SK-N-SH (cell line): ENCODE measurements at regions not wholly inside any gene's neighbourhood (a gene's known extent, or its start where the extent isn't known, plus 50 kb on each side); places are given as distances from the start of the nearest gene placed in this dataset.
"Not testable (repeated sequence)": the region's sequence is repeated elsewhere in the genome, so short reads cannot be mapped to it uniquely, and the experiment has no call there.

Experiments
- CTCF ChIA-PET: fragments of 300-600, 350-600 bp; formaldehyde crosslinking; extraction: SDS; loops from one replicate; lab custom pipeline; 2021; lab: Yijun Ruan, JAX
- POLR2A ChIA-PET: fragments of 350-600 bp; sonication (Branson Sonifier 250); formaldehyde crosslinking; extraction: SDS; loops from one replicate; lab custom pipeline; 2020; ENCODE audit warnings: antibody characterized with exemption, inconsistent platforms; lab: Yijun Ruan, JAX
- DNase-seq: peaks from one replicate; pipeline ENCODE4 v3.0.0; 2012
- H2AFZ ChIP-seq: fragments of 200-600 bp; sonication (generic); 2 replicates; pipeline ENCODE4 v1.8.1; 2016; ENCODE audit warnings: antibody characterized with exemption, mild to moderate bottlenecking, low read depth
- H3F3A ChIP-seq: fragments of 200-600 bp; sonication (generic); replicated peaks from 2 replicates; pipeline ENCODE3; 2016; ENCODE audit warnings: antibody characterized with exemption, mild to moderate bottlenecking; ENCODE audit not compliant: insufficient read depth
- H3K27ac ChIP-seq, 2 experiments: fragments of 200-500 bp in 1 of 2; fragments of 200-600 bp in 1 of 2; sonication (Bioruptor generic) in 1 of 2; sonication (generic), shearing (Covaris generic) in 1 of 2; 2 replicates each; pipeline versions ENCODE4 v1.5.1 to v1.6.1; 2014 to 2016; ENCODE audit warnings: low read depth in 2 of 2, inconsistent platforms in 1 of 2, low read length in 1 of 2, mild to moderate bottlenecking in 1 of 2, mixed read lengths in 1 of 2
- H3K27me3 ChIP-seq: fragments of 200-600 bp; sonication (generic), shearing (Covaris generic); 2 replicates; pipeline ENCODE4 v1.6.1; 2016; ENCODE audit warnings: mixed run types; ENCODE audit not compliant: insufficient read depth
- H3K36me3 ChIP-seq, 2 experiments: fragments of 200-500 bp in 1 of 2; fragments of 200-600 bp in 1 of 2; sonication (Bioruptor generic) in 1 of 2; sonication (generic) in 1 of 2; replicated peaks in 1 of 2; 2 replicates each; pipeline versions ENCODE3 to v1.5.1; 2014 to 2016; ENCODE audit warnings: low read length in 1 of 2, mild to moderate bottlenecking in 1 of 2; ENCODE audit not compliant: insufficient read depth in 2 of 2, control insufficient read depth in 1 of 2
- H3K4me1 ChIP-seq, 2 experiments: fragments of 200-500 bp in 1 of 2; fragments of 200-600 bp in 1 of 2; sonication (Bioruptor generic) in 1 of 2; sonication (generic), shearing (Covaris generic) in 1 of 2; 2 replicates each; pipeline versions ENCODE4 v1.5.1 to v1.6.1; 2014 to 2016; ENCODE audit warnings: low read depth in 1 of 2, low read length in 1 of 2, mixed run types in 1 of 2; ENCODE audit not compliant: insufficient read depth in 2 of 2, control insufficient read depth in 1 of 2
- H3K4me2 ChIP-seq: fragments of 200-600 bp; sonication (generic), shearing (Covaris generic); 2 replicates; pipeline ENCODE4 v1.6.1; 2017; ENCODE audit warnings: mixed run types
- H3K4me3 ChIP-seq, 2 experiments: fragments of 200-500 bp in 1 of 2; fragments of 200-600 bp in 1 of 2; sonication (Bioruptor generic) in 1 of 2; sonication (generic), shearing (Covaris generic) in 1 of 2; 2 replicates each; pipeline versions ENCODE4 v1.5.1 to v1.8.1; 2014 to 2016; ENCODE audit warnings: low read depth in 2 of 2, inconsistent platforms in 1 of 2, low read length in 1 of 2, mild to moderate bottlenecking in 1 of 2, mixed read lengths in 1 of 2, moderate library complexity in 1 of 2
- H3K79me2 ChIP-seq: fragments of 200-600 bp; sonication (generic); 2 replicates; pipeline ENCODE4 v1.8.1; 2017; ENCODE audit warnings: mild to moderate bottlenecking; ENCODE audit not compliant: insufficient read depth
- H3K9ac ChIP-seq: fragments of 200-600 bp; sonication (generic); 2 replicates; pipeline ENCODE4 v1.6.1; 2017; ENCODE audit warnings: mixed run types
- H3K9me2 ChIP-seq: fragments of 200-600 bp; sonication (generic); 2 replicates; pipeline ENCODE4 v1.6.1; 2017; ENCODE audit warnings: mixed run types
- H3K9me3 ChIP-seq: fragments of 200-600 bp; sonication (generic); 2 replicates; pipeline ENCODE4 v1.6.1; 2017; ENCODE audit warnings: mixed run types, mild to moderate bottlenecking, moderate library complexity
- H4K20me1 ChIP-seq: fragments of 200-600 bp; sonication (generic); 2 replicates; pipeline ENCODE4 v1.6.1; 2017; ENCODE audit warnings: mild to moderate bottlenecking, mixed run types; ENCODE audit not compliant: insufficient read depth
- CHD2 ChIP-seq: fragments of 150-350 bp; IDR thresholded peaks from 2 replicates; pipeline ENCODE4 v1.6.1; 2018; ENCODE audit warnings: low read length; ENCODE audit not compliant: partially characterized antibody
- EP300 ChIP-seq, 2 experiments: IDR thresholded peaks; 2 replicates each; pipeline versions ENCODE4 v1.4.0 to v1.6.1; 2012; ENCODE audit warnings: borderline replicate concordance in 1 of 2, low read depth in 1 of 2, low read length in 1 of 2
- EZH2phosphoT487 ChIP-seq: fragments of 200-600 bp; sonication (generic); IDR thresholded peaks from 2 replicates; pipeline ENCODE4 v1.6.1; 2017; ENCODE audit warnings: low read depth, mixed run types, mild to moderate bottlenecking, antibody characterized with exemption, moderate library complexity, borderline replicate concordance
- FOSL2 ChIP-seq: IDR thresholded peaks from 2 replicates; pipeline ENCODE4 v1.4.0; 2012; ENCODE audit warnings: low read depth, mild to moderate bottlenecking, moderate library complexity, borderline replicate concordance
- FOXJ3 ChIP-seq: sonication (generic); formaldehyde crosslinking; IDR thresholded peaks from 2 replicates; pipeline ENCODE4 v1.5.1; 2020; ENCODE audit warnings: mild to moderate bottlenecking, missing genetic modification reagents
- JUND ChIP-seq: IDR thresholded peaks from 2 replicates; pipeline ENCODE4 v1.4.0; 2012
- MEF2A ChIP-seq: IDR thresholded peaks from 2 replicates; pipeline ENCODE4 v1.4.0; 2012; ENCODE audit warnings: low read depth, borderline replicate concordance
- MXI1 ChIP-seq: IDR thresholded peaks from 2 replicates; pipeline ENCODE4 v1.6.1; 2012; ENCODE audit warnings: mild to moderate bottlenecking, low read depth, low read length, improper control_type of control experiment
- NFIC ChIP-seq: IDR thresholded peaks from 2 replicates; pipeline ENCODE4 v1.4.0; 2012; ENCODE audit warnings: borderline replicate concordance
- RCOR1 ChIP-seq: fragments of 150-350 bp; IDR thresholded peaks from 2 replicates; pipeline ENCODE4 v1.6.1; 2017; ENCODE audit warnings: antibody characterized with exemption, low read length
- SIN3A ChIP-seq: IDR thresholded peaks from 2 replicates; pipeline ENCODE4 v1.6.1; 2012; ENCODE audit warnings: low read depth, mild to moderate bottlenecking, low read length, moderate library complexity, borderline replicate concordance
- SMC3 ChIP-seq: IDR thresholded peaks from 2 replicates; pipeline ENCODE4 v1.6.1; 2012; ENCODE audit warnings: low read depth, low read length, improper control_type of control experiment
- TAF1 ChIP-seq: IDR thresholded peaks from 2 replicates; pipeline ENCODE4 v1.6.1; 2012; ENCODE audit warnings: low read depth, mild to moderate bottlenecking, low read length, moderate library complexity, borderline replicate concordance
- TCF12 ChIP-seq: IDR thresholded peaks from 2 replicates; pipeline ENCODE4 v1.4.0; 2012
- TEAD4 ChIP-seq: IDR thresholded peaks from 2 replicates; pipeline ENCODE4 v1.4.0; 2012; ENCODE audit warnings: mild to moderate bottlenecking, borderline replicate concordance; ENCODE audit not compliant: insufficient read depth
- USF2 ChIP-seq: fragments of 150-350 bp; IDR thresholded peaks from 2 replicates; pipeline ENCODE4 v1.6.1; 2017; ENCODE audit warnings: antibody characterized with exemption, low read length, low read depth, borderline replicate concordance
- YY1 ChIP-seq: IDR thresholded peaks from 2 replicates; pipeline ENCODE4 v1.4.0; 2012; ENCODE audit warnings: low read depth, mild to moderate bottlenecking
- ZBTB33 ChIP-seq: IDR thresholded peaks from 2 replicates; pipeline ENCODE4 v1.4.0; 2012; ENCODE audit warnings: low read depth, borderline replicate concordance
- WGBS: methylation state at CpG from one replicate; pipeline ENCODE4 v1.1.6; 2017; ENCODE audit warnings: low lambda C conversion rate; 5-methylcytosine and 5-hydroxymethylcytosine counted together

GRCh38 chr6:126210398-126211075 lies 129.4 kb upstream of the CENPW start:
- Histone ChIP-seq H3K27me3 (no peaks in the 10 kb centered on the region), H4K20me1 (no peaks in the 10 kb centered on the region), H2AFZ (no peak overlapping the region), H3K27ac (no peak overlapping the region), H3F3A (peaks cover 4% of the 10 kb centered on the region), H3K9me3 (no peaks in the 10 kb centered on the region), H3K79me2 (no peaks in the 10 kb centered on the region), H3K4me1 (no peaks in the 10 kb centered on the region), H3K9ac (no peak overlapping the region), H3K4me2 (no peak overlapping the region), H3K4me3 (0 out of 4 replicates have a peak overlapping the region, but pooled peaks of 1 of the 2 experiments have one; percentile 3), H3K9me2 (no peaks in the 10 kb centered on the region), H3K36me3 (no peaks in the 10 kb centered on the region)
- WGBS: 29% methylated on average over 3 of the region's 3 CpGs
- no peak for DNase-seq
- TF ChIP-seq TEAD4 (0 out of 2 replicates have a peak, but pooled peaks have one; percentile 15), EP300 (IDR thresholded peaks at IDR 0.05; ENCODE audit: borderline replicate concordance in 1 of 2, low read depth in 1 of 2, low read length in 1 of 2) (peak in 1 of 2 experiments; percentile 38; a peak in 1 of 4 replicates), TCF12 (0 out of 2 replicates have a peak, but pooled peaks have one; percentile 24), JUND (peak; percentile 35; the same call in 1 of the 2 replicates), TAF1 (no peak), CHD2 (no peak), FOSL2 (peak; percentile 49; the same call in 1 of the 2 replicates)
- CTCF ChIA-PET: interaction anchor here (0.7 to 1.5 kb wide), 2 partner anchors 12 to 34 kb away, joined by 3 to 4 read pairs; no protein-coding TSS in a partner anchor
- POLR2A ChIA-PET: interaction anchor here (0.6 kb wide), 2 partner anchors 18 to 160 kb away, joined by 3 read pairs; no protein-coding TSS in a partner anchor

- POLR2A ChIA-PET: no interaction called here
- Histone ChIP-seq H3K27me3 (no peaks in the 10 kb centered on the region), H3K9ac (no peak overlapping the region), H3K79me2 (no peaks in the 10 kb centered on the region), H3K4me2 (no peak overlapping the region), H3K36me3 (no peaks in the 10 kb centered on the region), H3K4me3 (no peak overlapping the region), H3K9me2 (no peaks in the 10 kb centered on the region), H3K9me3 (no peaks in the 10 kb centered on the region), H2AFZ (no peak overlapping the region), H3F3A (no peaks in the 10 kb centered on the region), H3K27ac (no peak overlapping the region), H4K20me1 (no peaks in the 10 kb centered on the region), H3K4me1 (no peaks in the 10 kb centered on the region)
- TF ChIP-seq MEF2A (no peak), CHD2 (no peak), EP300 (IDR thresholded peaks at IDR 0.05; ENCODE audit: borderline replicate concordance in 1 of 2, low read depth in 1 of 2, low read length in 1 of 2) (no peak), MXI1 (no peak), JUND (no peak), NFIC (no peak), SMC3 (no peak), FOXJ3 (CRISPR knock-in tag) (no peak), RCOR1 (no peak), USF2 (no peak), YY1 (no peak), TCF12 (no peak), SIN3A (no peak), EZH2phosphoT487 (no peak), ZBTB33 (no peak)
- CTCF ChIA-PET: no interaction called here
- 93% methylated on average over 2 of the region's 3 CpGs for WGBS
- DNase-seq: no peak
These were observed 122.4 kb upstream of the CENPW start for GRCh38 chr6:126217497-126217896.

- H3K9me3 ChIP-seq, H3K79me2 ChIP-seq, H3K4me3 ChIP-seq, H2AFZ ChIP-seq, H3K9ac ChIP-seq, H3K4me1 ChIP-seq, POLR2A ChIA-PET, H3F3A ChIP-seq, H3K27me3 ChIP-seq, DNase-seq, CTCF ChIA-PET, H3K9me2 ChIP-seq, H4K20me1 ChIP-seq, H3K27ac ChIP-seq, H3K4me2 ChIP-seq, H3K36me3 ChIP-seq: not testable (repeated sequence)
These were observed 119.0 kb upstream of the CENPW start for GRCh38 chr6:126220901-126221300.
